Myocyte (in vitro differentiated cells): ENCODE measurements at regions not wholly inside any gene's neighbourhood (a gene's known extent, or its start where the extent isn't known, plus 50 kb on each side); places are given as distances from the start of the nearest gene placed in this dataset.
"Not testable (repeated sequence)": the region's sequence is repeated elsewhere in the genome, so short reads cannot be mapped to it uniquely, and the experiment has no call there.

Experiments used
- DNase-seq: peaks from one replicate; pipeline ENCODE4 v3.0.0-alpha.2; 2012; ENCODE audit warnings: low read depth

GRCh38 chr20:29687438-29687837 lies 1570.0 kb upstream of the DEFB115 start:
- no peak for DNase-seq

GRCh38 chr20:29689411-29690225 lies 1567.8 kb upstream of the DEFB115 start:
- DNase-seq: no peak

- DNase-seq: no peak
Measured at GRCh38 chr20:29690274-29690673, 1567.2 kb upstream of the DEFB115 start.

GRCh38 chr20:29740601-29740950 lies 1516.9 kb upstream of the DEFB115 start:
- no peak for DNase-seq

GRCh38 chr20:29740951-29741593 lies 1516.4 kb upstream of the DEFB115 start:
- DNase-seq: no peak

- DNase-seq: no peak
Measured at GRCh38 chr20:29741594-29741893, 1515.9 kb upstream of the DEFB115 start.

GRCh38 chr20:29741894-29742698 lies 1515.4 kb upstream of the DEFB115 start:
- DNase-seq: no peak

GRCh38 chr20:29742699-29743100 lies 1514.8 kb upstream of the DEFB115 start:
- no peak for DNase-seq

GRCh38 chr20:29743101-29743931 lies 1514.1 kb upstream of the DEFB115 start:
- DNase-seq: no peak

GRCh38 chr20:29744071-29744470 lies 1513.4 kb upstream of the DEFB115 start:
- DNase-seq: no peak

- DNase-seq: not testable (repeated sequence)
Measured at GRCh38 chr20:29745534-29746245, 1511.8 kb upstream of the DEFB115 start.

- DNase-seq: no peak
Measured at GRCh38 chr20:29750268-29750899, 1507.1 kb upstream of the DEFB115 start.

GRCh38 chr20:29752644-29753425 lies 1504.6 kb upstream of the DEFB115 start:
- not testable (repeated sequence) for DNase-seq

- not testable (repeated sequence) for DNase-seq
Measured at GRCh38 chr20:29753426-29753746, 1504.1 kb upstream of the DEFB115 start.

GRCh38 chr20:29753879-29754278 lies 1503.6 kb upstream of the DEFB115 start:
- not testable (repeated sequence) for DNase-seq

GRCh38 chr20:29755854-29756498 lies 1501.5 kb upstream of the DEFB115 start:
- not testable (repeated sequence) for DNase-seq

GRCh38 chr20:29756664-29757063 lies 1500.8 kb upstream of the DEFB115 start:
- no peak for DNase-seq

GRCh38 chr20:29761621-29762385 lies 1495.7 kb upstream of the DEFB115 start:
- not testable (repeated sequence) for DNase-seq
